ENCODE measurements at regions not wholly inside any gene's neighbourhood (a gene's known extent, or its start where the extent isn't known, plus 50 kb on each side); places are given as distances from the start of the nearest gene placed in this dataset.
"Not testable (repeated sequence)": the region's sequence is repeated elsewhere in the genome, so short reads cannot be mapped to it uniquely, and the experiment has no call there.

DNA sequence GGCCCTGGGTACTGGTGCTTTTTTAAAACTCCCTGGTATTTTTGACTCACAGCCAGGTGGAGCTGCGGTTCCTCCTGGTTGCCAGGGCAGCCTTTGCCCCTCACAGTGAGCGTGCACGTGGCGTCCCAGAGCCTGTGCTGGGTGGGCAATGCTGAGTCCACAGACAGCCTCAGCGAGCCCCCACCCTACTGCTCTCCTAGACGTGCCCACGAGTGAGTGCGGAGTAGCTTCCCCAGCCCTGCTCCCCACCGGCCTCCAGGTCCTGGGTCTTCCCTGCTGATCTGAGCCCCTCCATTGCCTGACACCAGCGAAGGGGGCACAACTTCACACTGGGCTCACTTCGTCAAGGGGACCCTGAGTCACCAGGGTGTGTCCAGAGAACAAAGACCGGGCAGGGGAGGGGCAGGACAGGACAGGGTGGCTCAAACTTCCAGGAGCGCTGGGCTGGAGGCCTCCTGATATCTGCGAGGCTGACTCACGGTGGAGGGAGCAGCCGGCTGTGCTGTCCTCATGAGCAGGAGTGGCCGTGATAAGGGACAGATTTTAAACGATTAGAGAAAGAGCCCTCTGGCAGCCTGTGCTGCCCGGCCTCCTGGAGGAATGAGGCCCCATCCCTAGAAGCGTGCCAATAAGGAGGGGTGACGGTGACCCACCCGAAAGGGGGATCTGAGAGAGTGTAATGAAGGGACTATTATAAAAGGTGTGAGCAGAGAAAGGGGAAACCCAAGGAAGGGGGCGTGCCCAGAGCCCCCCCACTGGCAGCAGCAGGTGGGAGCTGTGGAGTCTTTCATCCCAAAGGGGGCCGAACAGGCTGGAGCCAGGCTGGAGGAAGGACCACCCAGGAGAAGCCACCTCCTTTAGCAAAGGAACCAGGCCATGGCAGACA lies 129.3 kb upstream of the FGF3 start:
- no peak for DNase-seq (ENCODE audit: low read depth)
- H3K4me3 ChIP-seq (ENCODE audit: low read depth, low read length) = no peak overlapping the region

DNA sequence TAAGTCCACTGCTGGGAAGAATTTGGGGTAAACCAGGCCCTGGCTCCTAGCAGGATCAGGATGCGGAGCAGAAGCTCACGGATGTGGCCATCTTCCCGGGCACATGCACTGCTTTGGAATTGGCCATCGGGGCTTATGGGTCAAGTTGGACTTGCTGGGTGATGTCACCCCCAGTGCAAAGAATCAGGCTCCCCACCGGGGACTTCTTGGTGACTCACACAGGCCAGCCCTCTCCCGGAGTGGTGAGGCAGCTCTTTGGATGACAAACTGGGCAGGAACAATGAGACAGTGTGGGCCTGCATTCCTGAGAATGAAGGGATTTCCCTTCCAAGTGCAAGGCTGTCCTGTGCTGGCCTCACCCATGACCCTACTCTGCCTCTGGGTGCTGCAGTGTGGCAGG lies 128.8 kb upstream of the ANO1 start:
- H3K4me3 ChIP-seq (ENCODE audit: low read depth, low read length) = no peak overlapping the region
- DNase-seq (ENCODE audit: low read depth) = no peak
- TF ChIP-seq, protein P1, sequence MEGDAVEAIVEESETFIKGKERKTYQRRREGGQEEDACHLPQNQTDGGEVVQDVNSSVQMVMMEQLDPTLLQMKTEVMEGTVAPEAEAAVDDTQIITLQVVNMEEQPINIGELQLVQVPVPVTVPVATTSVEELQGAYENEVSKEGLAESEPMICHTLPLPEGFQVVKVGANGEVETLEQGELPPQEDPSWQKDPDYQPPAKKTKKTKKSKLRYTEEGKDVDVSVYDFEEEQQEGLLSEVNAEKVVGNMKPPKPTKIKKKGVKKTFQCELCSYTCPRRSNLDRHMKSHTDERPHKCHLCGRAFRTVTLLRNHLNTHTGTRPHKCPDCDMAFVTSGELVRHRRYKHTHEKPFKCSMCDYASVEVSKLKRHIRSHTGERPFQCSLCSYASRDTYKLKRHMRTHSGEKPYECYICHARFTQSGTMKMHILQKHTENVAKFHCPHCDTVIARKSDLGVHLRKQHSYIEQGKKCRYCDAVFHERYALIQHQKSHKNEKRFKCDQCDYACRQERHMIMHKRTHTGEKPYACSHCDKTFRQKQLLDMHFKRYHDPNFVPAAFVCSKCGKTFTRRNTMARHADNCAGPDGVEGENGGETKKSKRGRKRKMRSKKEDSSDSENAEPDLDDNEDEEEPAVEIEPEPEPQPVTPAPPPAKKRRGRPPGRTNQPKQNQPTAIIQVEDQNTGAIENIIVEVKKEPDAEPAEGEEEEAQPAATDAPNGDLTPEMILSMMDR (IDR thresholded peaks at IDR 0.05; ENCODE audit: low read depth, low read length, missing control alignments) = no peak

More for the DNA sequence above, 129.3 kb upstream of the FGF3 start:
- TF ChIP-seq, protein P1 (IDR thresholded peaks at IDR 0.05; ENCODE audit: low read depth, low read length, missing control alignments) = no peak

DNA sequence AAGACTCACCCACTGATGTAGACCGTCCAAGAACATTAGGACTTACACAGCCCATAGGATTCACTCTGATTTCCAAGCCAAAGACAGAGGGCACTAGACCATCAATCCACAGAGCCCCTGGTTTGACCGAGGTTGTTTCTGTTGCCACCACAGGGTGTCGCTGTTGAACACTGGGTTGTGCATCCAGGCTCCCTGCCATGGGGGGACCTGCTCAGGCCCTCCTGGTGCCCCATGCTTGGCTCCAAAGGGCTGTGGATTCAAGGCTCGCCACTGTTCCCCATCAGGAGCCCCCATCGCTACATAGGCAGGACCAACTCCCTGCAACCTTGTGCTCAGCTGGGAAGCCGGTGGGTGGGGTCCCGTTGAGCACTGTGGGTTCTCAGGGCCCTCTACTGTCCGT lies 128.0 kb upstream of the ANO1 start:
- TF ChIP-seq, protein P1 (IDR thresholded peaks at IDR 0.05; ENCODE audit: low read depth, low read length, missing control alignments) = peak; percentile 49
- no peak for DNase-seq (ENCODE audit: low read depth)
- no peak overlapping the region for H3K4me3 ChIP-seq (ENCODE audit: low read depth, low read length)

DNA sequence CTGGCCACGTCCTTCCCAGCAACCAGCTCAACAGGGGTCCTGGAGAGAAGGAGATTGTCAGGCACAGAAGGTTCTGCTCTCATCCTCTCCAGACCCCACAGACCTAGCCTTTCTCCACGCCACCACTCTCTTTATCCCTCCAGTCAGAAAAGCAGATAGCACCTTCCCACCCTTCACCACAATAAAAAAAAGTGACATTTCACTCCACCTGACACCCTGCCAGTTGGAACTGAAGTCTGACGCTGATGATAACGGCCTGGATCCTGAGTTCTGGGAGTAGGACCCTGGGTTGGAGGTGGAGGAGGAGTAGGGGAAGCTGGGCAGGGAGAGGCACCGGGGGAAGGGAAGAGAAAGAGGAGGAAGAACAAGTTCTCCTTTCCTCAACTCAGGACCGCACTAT lies 127.5 kb upstream of the ANO1 start:
- no peak overlapping the region for H3K4me3 ChIP-seq (ENCODE audit: low read depth, low read length)
- TF ChIP-seq, protein P1 (IDR thresholded peaks at IDR 0.05; ENCODE audit: low read depth, low read length, missing control alignments) = no peak
- no peak for DNase-seq (ENCODE audit: low read depth)

DNA sequence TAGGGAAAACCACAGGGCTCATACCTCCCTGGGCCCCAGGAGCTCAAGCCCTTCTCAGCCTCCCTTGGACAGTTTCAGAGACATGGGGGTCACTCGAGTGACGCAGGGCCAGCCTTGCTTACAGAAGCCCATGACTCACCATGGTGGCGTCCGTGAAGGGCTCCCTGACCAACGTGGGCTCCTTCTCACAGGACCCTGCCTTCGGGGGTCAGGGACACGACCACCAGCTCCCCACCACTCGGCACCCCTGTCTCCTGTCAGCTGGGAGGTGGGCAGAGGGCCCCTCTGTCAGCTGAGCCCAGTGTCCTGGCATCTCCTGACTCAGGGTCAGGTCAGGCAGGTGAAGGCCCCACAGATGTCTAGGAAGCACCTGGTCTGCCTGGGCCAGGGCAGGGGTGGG lies 126.3 kb upstream of the ANO1 start:
- no peak overlapping the region for H3K4me3 ChIP-seq (ENCODE audit: low read depth, low read length)
- TF ChIP-seq, protein P1 (IDR thresholded peaks at IDR 0.05; ENCODE audit: low read depth, low read length, missing control alignments) = no peak
- no peak for DNase-seq (ENCODE audit: low read depth)

DNA sequence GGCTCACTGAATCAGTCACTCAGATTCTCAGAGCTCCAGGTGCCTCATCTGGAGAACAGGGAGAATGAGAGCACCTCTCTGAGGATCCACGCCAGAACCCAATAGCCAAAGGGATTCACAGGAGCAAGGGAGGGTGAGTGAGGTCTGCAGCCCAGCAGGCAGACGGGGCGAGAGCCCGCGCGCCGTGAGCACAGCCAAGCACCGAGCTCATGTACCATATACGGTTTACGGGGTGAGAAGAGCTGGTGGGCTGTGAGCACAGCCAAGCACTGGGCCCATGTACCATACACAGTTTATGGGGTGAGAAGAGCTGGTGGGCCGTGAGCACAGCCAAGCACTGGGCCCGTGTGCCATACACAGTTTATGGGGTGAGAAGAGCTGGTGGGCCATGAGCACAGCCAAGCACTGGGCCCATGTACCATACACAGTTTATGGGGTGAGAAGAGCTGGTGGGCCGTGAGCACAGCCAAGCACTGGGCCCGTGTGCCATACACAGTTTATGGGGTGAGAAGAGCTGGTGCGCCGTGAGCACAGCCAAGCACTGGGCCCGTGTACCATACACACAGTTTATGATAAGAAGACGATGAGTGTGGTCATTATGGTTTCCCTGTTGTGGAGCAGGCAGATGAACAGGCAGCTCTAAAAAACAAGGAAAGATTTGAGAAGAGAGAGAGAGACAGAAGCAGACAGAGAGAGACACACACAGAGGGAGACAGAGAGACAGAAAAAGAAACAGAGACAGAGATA lies 125.7 kb upstream of the ANO1 start:
- not testable (repeated sequence) for H3K4me3 ChIP-seq (ENCODE audit: low read depth, low read length); DNase-seq (ENCODE audit: low read depth)

DNA sequence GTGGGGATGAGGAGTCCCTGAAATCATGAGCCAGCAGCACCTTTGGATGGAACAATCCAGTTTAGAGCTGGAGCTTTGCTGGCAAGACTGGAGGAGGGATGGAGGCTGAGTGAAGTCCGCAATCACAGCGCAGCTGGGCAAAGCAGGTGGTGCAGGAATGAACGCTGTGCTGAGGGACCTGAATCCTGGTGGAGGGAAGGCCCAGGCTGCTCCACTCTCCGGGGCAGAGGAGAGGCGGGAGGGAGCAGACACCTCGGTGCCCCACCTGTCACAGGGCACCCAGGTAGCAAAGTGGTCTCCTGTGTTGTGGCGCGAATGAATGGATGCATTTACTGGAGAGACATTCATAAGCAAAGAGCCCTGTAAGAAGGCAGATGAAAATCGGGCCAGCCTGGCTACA lies 124.8 kb upstream of the ANO1 start:
- H3K4me3 ChIP-seq (ENCODE audit: low read depth, low read length) = no peak overlapping the region
- TF ChIP-seq, protein P1 (IDR thresholded peaks at IDR 0.05; ENCODE audit: low read depth, low read length, missing control alignments) = no peak
- DNase-seq (ENCODE audit: low read depth) = no peak

Measured in GM12864 (cell line).